ENCODE measurements at regions not wholly inside any gene's neighbourhood (a gene's known extent, or its start where the extent isn't known, plus 50 kb on each side); places are given as distances from the start of the nearest gene placed in this dataset.
"Not testable (repeated sequence)": the region's sequence is repeated elsewhere in the genome, so short reads cannot be mapped to it uniquely, and the experiment has no call there.

DNA sequence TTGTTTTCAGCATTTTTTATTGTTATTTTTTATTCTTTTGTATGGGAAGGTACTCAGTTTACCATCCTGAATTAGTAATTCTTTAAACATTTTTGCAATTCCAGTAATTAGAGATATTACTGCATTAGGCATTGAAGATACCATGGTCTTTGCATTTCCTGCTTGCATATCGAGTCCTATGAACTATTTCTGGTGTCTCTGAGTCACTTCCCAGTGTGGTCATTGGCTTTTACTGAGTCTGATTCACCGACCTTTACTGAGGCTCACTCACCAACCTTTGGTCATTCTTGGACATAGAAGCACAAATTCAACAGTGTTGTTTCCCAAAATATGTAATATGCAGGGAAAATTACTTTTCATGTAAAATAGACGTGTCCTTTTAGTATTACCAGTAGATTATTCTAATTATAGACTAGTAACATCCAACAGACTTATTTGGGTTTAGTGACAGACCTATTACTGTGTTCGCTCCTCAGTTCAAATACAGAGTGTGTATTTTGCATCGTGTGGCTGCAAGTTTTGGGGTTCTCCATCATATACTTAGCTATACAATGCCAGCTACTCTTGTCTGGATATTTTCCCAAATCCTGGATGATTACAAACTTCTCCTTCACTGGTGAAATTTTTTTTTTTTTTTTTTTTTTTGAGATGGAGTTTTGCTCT lies 180.7 kb upstream of the PRSS1 start:
- peak; percentile 88 for DNase-seq (ENCODE audit: low spot score)

DNA sequence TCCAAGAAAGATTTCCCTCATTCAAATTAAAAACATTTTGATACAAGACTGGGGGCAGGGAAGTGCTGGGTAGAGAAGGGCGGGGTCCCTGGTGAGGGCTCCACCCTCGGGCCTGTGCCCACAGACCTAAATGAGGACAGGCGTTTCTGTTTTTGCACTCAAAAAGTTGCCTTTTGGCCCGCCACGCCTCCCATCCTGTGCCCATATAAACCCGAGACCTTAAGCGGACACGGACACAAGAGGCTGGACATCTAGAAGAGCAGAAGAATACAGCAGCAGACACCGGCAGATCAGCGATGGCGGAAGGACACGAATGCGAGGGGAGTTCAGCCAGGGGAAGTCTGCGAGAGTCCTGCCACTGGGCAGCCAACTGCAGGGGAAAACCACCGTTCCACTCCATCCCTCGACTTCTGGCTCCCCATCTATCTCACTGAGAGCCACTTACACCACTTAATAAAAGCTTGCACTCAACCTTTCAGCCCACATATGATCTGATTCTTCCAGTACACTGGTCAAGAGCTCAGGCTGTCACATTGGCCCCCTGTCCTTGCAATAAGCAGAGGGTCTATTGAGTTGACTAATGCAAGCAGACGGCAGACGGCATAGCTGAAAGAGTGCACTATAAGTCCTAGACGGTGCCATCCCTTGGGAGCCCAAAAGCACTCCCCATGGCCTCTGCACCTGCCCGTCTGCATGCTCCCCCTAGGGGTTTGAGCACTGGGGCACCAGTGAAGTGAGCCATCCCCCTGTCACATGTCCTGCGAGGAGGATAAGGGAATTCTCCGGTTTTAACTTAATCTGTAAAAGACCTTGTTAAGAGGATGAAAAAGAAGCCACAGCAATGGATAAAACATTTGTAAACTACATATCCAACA lies 181.8 kb upstream of the PRSS1 start:
- no peak for DNase-seq (ENCODE audit: low spot score)

DNA sequence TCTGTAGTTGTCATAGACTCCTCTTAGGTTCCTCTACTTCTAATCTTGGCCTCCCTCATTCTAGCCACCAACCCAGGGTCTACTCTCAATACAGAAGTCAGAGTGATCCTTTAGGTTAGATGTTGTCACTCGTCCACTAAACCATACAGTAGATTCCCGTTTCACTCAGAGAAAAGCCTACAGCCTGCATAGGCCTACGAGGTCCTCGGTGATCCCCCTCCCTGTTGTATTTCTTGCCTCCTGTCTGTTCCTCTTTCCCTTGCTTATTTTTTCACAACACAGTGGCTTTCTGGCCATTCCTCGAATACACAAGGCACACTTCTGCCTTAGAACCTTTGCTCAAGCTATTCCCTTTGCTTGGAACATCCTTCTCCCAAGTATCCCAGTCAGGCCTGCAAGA lies 183.0 kb upstream of the PRSS1 start:
- DNase-seq (ENCODE audit: low spot score): no peak

DNA sequence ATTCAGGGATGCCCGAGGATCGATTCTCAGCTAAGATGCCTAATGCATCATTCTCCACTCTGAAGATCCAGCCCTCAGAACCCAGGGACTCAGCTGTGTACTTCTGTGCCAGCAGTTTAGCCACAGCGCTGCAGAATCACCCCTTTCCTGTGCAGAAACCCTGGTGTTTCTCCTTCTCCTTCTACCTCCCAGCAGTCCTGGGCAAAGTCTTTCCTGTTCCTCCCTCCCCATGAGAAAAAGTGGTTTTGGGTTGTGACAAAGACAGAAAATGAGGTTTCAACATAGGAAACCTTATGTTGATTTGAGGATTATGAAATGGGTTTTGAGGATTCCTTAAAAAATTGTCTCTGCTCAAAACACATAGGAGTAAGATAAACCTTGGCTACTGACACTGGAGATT lies 185.1 kb upstream of the PRSS1 start:
- DNase-seq (ENCODE audit: low spot score): not testable (repeated sequence)

DNA sequence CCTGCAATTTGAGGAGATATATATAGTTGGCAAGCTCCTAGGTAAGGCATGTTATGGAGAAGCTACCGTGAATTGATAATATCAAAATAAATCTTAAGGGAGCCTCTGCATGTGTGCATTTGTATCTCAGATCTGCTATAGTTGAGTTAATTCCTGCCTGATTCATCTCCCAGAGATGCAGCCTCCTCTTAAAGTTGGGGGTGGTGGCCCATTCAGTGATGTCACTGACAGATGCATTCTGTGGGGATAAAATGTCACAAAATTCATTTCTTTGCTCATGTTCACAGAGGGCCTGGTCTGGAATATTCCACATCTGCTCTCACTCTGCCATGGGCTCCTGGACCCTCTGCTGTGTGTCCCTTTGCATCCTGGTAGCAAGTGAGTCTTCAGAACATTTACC lies 185.8 kb upstream of the PRSS1 start:
- DNase-seq (ENCODE audit: low spot score): no peak

DNA sequence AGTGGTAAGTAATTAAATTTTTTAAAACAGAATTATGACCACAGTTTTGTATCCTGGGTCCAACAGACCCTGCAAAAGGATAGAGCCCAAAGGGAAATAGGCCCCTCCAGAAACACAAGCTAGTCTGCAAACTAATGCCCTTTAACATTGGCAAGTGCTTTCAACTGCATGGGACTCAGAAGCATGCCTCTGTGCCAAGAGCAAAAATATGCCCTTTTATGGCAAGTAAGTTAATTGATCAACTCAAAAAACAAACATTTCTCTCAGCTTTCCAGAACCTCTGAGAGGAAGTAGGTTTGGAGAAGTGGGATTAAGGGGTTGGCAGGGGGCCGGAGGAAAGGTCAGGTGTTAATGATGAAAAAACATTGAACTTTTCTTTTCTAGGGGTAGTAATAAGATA lies 186.6 kb upstream of the PRSS1 start:
- DNase-seq (ENCODE audit: low spot score): no peak

DNA sequence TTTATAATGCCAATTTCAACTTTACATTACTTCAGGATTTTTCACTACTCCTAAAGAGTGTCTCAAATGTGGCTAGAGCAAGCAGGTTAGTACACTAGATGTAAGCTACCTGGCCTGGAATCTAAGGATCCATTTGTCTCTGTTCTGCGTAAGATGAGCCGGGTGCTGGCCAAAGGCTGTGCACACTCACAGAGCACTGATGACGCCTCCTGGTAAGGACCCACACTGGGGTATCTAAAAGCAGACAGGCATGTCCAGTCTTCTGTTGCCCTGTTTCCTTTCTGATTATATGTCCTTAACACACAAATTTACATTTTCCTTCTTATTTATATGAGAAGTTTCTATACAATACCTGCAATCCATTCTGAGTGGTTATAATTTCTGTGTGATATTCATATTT lies 187.9 kb upstream of the PRSS1 start:
- DNase-seq (ENCODE audit: low spot score): not testable (repeated sequence)

DNA sequence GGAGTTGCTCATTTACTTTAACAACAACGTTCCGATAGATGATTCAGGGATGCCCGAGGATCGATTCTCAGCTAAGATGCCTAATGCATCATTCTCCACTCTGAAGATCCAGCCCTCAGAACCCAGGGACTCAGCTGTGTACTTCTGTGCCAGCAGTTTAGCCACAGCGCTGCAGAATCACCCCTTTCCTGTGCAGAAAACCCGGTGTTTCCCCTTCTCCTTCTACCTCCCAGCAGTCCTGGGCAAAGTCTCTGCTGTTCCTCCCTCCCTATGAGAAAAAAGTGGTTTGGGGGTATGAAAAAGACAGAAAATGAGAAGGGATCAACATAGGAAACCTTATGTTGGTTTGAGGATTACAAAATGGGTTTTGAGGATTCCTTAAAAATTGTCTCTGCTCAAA lies 188.5 kb upstream of the PRSS1 start:
- not testable (repeated sequence) for DNase-seq (ENCODE audit: low spot score)

DNA sequence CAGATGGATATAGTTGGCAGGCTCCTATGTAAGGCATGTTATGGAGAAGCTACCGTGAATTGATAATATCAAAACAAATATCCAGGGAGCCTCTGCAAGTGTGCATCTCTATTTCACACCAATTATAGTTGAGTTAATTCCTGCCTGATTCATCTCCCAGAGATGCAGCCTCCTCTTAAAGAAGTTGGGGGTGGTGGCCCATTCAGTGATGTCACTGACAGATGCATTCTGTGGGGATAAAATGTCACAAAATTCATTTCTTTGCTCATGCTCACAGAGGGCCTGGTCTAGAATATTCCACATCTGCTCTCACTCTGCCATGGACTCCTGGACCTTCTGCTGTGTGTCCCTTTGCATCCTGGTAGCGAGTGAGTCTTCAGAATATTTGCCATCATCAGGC lies 189.1 kb upstream of the PRSS1 start:
- no peak for DNase-seq (ENCODE audit: low spot score)

DNA sequence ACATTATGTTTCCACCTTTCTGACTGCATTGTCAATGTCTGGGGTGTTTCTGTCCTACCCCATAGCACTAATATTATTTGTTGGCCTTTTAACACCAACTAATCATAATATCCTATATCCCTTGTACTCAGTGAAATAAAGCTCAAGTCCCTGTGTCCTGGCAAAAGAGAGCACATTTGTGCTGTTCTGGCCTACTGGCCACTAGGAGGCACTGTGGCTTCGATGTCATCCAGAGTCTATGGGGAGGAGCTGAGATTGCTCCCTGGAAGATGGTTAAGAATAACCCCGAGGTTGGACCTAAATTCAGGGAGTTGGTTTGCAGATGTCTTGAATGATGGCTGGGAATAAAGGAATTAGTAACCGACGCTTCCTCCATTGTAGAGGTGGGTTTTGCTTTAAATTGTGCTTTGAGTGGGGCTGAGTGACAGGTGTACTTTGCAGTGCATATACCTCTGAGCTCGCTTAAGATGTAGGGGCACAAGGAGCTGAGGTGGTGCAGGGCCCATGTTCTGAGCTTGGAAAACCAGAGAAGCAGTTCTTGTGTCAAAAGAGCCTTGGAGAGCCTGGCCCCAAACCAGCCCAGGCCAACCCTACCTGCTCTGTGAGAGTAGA lies 191.2 kb upstream of the PRSS1 start:
- DNase-seq (ENCODE audit: low spot score): peak; percentile 64

DNA sequence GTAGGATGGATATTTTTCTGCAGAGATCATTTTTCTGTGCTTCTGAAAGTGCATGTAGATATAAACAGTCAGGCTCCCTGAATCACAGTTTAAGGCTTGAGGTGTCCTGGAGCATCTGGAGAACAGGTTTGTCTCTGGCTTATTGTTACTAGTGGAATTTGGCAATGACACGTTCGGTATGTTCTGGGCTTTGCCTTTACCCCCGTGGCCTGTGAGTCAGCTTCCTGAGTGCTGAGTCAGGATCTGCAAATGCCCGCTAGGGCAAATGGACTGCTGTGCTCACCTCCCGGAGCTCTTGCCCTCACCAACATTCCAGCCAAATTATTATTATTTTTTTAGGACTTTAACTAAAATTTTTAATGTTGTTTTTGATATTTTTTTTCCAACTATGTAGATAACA lies 192.5 kb upstream of the PRSS1 start:
- peak; percentile 95 for DNase-seq (ENCODE audit: low spot score)

DNA sequence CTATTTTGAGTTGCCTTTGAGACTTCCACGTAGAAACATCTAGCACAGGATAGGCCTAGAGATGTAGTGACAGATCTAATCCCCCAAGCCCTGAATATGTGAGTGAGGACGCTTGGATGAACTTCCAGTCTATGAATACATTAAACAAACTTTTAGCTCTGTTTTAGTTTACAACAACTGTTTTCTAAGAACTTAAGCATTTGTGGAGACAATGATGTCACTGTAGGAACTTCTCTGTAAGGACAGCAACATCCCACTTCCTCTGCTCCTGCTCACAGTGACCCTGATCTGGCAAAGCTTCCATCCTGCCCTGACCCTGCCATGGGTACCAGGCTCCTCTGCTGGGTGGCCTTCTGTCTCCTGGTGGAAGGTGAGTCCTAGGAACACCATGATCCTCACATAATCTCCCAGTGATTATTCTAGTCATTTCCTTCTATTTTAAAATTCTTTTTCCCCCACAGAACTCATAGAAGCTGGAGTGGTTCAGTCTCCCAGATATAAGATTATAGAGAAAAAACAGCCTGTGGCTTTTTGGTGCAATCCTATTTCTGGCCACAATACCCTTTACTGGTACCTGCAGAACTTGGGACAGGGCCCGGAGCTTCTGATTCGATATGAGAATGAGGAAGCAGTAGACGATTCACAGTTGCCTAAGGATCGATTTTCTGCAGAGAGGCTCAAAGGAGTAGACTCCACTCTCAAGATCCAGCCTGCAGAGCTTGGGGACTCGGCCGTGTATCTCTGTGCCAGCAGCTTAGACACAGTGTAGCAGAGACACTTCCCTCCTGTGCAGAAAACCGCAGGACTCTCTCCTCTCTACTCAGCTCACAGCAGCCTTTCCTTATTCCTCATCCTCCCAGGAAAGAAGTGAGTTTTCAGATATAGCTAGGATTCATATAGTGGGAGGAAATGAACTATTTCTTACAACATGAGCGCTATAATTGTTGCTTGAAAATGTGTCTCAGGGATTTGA lies 194.4 kb upstream of the PRSS1 start:
- DNase-seq (ENCODE audit: low spot score): no peak

DNA sequence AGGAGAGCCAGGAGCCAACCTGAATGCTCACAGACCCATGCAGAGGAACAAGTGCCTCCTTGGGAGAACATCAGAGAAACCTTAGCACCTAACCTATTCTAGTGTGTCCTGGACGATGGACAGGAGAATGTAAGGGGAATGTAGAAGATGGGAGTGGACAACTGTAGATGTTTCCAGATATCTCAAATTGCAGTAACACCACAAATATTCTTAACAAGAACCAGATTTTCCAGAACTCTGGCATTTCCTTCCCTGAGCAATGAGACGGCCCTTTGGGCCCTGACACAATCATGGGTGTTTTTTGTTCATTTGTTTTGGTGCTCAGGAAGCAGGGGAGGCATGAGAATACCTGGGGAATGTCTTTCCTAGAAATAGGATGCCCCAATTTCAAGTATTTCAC lies 196.1 kb upstream of the PRSS1 start:
- no peak for DNase-seq (ENCODE audit: low spot score)

DNA sequence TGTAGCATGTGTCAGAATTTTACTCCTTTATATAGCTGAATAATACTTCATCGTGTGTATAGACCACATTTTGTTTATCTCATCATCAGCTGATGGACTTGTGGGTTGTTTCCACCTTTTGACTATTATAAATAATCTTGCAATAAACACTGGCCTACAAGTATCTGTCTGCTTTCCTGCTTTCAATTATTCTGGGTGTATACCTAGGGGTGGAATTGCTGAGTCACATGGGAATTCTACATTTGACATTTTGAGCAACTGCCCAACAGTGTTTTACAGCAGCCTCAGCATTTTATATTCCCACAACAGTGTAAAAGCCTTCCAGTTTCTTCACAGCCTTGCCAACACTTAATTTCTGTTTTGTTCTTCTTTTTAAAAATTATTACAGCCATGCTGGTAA lies 200.3 kb upstream of the PRSS1 start:
- no peak for DNase-seq (ENCODE audit: low spot score)

DNA sequence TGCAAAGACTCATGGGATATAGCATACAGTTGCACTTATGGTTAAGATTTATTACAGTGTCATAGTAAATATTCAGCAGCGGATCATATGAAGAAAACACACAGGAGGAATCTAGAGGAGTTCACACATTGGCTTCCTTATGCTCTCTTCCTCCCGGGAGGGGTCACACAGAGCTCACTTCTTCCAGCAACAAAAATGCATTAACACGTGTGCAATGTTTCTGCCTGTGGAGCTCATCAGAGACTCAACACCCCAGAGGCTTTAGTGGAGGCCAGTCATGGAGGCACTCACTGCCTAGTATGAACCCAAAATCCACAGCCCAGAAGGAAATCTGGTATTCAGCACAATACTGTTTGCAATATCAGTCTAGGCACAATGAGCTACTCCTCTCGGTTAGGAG lies 202.8 kb upstream of the PRSS1 start:
- DNase-seq (ENCODE audit: low spot score): no peak

DNA sequence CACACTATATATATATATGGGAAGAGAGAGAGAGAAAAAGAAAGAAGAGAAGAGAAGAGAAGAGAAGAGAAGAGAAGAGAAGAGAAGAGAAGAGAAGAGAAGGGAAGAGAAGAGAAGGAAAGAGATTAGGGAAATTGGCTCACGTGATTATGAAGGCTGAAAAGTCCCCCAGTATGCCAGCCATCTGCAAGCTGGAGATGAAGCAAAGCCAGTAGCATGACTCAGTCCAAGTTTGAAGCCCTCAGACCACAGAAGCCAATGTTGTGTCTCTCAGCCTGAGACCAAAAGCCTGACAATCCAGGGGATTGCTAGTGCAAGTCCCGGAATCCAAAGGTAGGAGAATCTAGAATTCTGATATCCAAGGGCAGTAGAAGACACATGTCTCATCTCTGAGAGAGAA lies 206.3 kb upstream of the PRSS1 start:
- DNase-seq (ENCODE audit: low spot score): peak; percentile 35

DNA sequence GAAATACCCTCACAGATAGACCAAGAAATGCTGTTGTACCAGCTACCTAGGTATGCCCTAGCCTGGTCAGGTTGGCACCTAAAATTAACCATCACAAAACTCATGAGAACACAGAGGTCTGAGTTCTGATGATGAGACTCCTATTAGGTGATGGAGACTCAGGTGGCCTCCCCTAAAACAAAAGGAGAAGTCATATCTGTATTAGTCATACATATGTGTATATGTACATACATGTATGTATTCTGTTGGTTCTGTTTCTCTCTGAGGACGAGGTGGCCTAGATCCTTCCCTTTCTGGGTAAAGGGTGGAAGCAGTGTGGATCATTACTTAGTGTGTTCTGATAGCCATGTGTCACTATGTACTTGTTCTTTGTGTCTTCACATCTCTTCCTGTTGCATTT lies 207.2 kb upstream of the PRSS1 start:
- DNase-seq (ENCODE audit: low spot score): no peak

DNA sequence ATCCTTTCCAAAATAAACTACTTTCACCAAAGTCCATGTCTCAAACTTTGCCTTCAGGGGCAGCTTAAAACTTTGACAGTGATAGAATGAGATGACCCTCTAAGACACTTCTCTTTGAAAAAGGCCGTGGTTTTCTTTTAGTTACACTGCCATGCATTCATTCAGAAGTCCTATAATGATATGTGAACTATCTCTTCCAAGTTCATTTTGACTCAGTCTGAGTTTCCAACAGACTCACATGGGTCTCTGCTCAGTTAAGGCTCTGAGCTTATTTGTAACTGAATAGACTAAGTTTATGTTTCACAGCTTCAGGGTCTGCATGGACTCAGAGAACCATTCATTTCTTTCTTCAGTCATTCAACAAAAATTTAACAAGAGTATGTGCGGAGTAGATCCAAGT lies 208.9 kb upstream of the PRSS1 start:
- DNase-seq (ENCODE audit: low spot score): no peak

DNA sequence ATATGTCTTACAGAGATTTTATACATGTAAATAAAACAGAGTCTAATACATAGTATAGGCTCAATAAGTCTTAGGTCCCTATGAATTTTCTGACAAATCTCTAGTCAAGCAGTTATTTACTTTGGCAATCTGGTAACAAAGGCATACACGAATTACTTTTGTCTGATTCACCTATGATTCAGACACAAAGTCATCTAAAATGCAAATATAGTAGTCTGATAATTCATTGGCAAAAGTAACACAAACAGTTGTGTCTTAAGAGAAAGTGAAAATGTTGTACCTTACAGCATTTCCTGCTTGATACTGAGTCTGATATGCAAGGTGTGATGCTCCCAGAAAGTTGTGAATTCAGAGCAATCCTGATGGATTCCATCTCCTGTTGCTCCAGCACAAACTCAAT lies 209.4 kb upstream of the PRSS1 start:
- DNase-seq (ENCODE audit: low spot score): peak; percentile 71

DNA sequence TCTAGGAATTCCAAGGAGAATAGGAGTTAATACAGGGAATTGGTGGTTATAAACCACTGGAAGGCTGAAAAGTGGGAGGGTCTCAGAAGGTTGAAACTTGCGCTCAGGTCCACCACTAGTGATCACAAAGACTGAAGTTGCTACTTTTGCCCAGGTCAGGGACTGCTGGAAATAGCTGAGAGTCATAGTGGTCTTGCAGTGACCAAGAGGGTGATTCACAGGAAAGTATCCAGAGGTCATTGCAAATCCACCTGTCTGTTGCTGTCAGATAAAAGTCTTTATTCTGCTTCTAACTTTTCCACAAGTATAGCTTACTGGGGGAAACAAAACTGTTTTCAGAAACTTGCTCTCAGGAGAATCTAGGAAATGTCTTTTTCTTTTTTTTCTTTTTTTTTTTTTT lies 211.5 kb upstream of the PRSS1 start:
- DNase-seq (ENCODE audit: low spot score): no peak

DNA sequence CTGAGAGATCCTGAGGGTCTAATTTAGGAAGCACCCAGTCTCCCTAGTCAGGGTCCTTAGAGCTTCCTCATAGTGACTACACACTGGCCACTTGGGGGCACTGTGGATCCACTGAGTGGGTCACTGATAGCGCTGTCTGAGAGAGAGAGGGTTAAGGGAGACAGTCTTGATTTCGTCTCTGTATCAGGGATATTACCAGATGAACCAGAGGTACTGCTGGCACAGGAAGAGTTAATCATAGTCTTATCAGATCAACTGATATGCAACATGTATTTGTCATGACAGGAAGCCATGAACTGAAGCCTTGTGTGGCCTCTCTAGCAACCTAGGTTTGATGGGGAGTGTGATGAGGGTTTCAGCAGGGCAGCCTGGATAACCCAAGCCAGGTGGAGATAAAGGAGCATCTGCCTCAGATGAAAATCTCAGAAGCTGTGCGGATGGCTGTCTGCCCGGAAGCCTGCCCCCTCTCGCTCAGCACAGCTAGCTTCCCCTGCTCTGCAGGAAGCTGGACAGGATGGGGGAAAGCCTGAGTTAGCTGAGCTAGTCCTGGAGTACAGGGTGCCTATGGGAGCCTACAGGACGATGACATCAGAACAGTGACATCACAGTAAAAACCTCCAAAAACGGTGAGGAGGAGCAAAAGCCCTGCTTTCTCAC lies 214.0 kb upstream of the PRSS1 start:
- peak; percentile 85 for DNase-seq (ENCODE audit: low spot score)
